AML-193 (cell line): ENCODE measurements at regions not wholly inside any gene's neighbourhood (a gene's known extent, or its start where the extent isn't known, plus 50 kb on each side); places are given as distances from the start of the nearest gene placed in this dataset.

ENCODE experiments used
- DNase-seq, 2 experiments: peaks; one replicate each; lab custom pipeline; 2025; lab: John Stamatoyannopoulos, UW

DNA sequence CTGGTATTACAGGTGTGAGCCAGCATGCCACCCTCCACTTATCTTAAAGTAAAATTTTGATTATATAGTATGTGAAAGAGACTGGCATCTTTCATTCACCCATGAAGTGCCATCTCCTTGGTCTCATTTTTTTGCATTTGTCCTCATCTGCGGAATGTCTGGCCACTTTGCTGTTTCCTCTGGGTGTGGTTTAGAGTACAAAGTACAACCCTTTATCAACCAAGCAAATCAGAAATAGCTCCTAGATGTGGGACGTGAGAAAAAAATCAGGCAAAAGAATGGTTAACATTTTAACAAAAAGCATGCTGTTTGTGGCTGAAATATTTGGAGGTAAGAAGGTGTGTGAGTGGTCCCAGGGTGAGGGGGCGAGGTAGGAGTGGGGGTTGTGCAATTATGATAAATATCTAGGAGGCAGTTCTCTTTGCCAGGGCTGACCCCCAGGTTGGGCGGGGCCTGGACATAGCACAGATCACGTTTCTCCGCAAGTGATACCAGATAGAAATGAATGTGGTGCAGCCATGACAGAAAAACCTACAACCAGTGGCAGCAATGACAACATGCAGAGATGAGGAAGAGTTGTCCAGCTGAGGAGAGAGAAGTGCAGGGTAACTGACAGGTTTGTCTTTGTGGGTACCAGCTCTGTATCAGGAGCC lies 115.8 kb upstream of the SERTAD2 start:
- no peak for DNase-seq

DNA sequence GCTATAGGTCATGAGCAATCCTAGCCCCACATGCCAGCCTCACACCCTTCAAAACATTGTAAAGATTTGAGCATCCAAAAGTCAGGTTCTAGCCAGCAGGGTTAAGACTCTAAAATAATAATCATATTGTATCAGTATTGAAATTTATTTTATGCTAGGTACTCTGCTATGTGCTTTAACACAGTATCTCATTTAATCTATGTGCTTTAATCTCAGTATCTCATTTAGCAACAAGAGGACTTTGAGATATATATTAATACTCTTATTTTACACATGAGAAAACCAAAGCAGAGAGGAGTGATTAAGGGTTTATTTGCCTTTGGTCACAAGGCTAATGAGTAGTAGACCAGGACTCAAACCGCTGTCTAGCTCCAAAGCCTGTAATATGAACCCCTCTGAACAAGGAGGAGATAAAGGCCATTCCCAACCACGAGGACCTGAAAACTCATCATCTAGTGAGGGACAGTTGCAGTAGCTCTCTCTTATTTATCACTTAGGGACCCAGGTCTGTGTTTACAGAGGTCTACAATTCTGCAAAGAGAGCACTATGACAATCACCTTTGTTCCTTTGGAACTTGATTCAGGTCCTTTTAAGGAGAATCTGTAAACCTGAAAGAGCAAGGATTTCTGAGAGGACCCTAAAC lies 116.5 kb upstream of the SERTAD2 start:
- no peak for DNase-seq

DNA sequence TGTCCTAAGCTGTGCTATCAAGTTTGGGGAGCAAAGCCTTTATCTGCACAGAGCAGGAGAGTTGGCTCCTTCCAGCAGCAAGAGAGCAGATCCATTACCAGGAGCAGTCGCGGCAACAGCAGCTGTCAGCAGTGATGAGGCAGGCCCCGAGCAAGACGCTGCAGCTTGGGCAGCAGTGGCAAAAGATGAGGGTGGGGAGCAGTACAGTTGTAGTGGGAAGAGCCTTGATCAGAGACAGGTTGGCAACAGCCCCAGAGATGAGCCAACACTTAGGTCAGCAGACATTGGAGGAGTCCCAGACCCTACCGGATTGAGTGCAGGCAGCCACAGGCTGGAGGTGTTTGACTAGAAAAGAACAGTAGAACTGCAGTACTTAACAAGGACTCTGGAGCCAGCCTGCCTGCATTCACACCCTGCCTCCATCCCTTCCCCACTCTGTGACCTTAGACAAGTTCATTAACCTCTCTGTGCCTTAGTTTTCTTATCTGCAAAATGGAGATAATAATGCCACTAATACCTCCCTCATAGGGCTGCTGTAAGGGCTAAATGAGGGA lies 117.1 kb upstream of the SERTAD2 start:
- DNase-seq = no peak

DNA sequence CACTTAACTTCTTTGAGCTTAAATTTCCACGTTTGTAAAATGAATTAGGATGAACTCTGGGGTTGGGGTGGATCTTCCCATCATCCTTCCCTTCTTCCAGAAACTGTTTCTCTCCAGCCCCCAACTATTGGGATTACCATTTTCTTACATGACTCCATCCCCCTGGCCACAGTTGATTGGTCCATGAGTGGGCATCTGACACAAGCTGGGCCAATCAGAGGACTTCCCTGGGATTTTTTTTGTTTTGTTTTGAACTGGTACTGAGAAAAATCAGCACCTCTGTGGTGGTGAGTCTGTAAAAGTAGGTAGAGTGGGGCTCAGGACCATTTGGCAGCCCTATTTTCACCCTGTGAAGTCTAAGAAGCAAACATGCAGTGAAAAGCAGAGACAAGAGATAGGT lies 118.0 kb upstream of the SERTAD2 start:
- no peak for DNase-seq

DNA sequence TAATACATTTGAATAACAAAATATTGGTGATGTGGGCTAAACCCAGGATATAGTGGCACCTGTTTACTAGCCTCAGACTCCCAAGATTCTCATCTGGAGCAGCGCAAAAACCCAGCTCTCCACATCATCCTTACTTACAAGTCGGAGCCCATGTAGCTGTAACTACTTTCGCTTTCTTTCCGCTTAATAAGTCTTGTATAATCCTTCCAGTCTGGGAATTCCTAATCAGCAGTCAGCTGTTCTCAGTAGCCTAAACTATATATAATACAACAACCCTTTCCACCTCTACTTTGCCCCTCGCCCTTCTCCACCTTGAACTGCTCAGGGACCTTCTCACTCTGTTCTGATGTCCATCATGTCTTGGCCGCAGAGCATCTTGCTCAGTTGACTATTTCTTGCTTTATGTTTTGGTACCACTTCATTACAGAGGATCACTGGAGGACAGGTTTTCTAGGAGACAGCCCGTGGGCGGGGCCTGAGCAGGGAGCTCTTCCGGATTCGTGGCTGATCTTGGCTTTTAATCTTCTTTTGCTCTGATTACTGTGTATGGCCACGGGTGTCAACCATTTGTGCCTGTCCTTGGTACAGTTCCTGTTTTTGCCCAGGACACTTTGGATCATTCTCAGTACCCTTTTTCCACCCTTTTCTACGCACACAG lies 119.9 kb upstream of the SERTAD2 start:
- DNase-seq = no peak

DNA sequence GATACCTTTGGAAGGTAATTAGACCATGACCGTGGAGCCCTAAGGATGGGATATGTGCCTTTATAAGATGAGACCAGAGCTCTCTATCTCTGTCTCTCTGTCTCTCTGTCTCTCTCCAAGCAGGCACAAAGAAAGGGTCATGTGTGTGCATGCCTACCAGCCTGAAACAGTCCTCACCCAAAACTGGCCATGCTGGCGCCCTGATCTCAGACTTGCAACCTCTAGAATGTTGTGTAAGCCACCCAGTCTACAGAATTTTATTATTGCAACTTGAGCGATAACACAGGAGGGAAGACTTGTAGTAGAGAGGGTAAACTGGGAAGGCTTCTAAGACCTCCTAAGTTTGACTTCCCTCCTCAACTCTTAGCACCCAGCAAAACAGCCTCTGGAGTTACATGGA lies 124.1 kb upstream of the SERTAD2 start:
- DNase-seq = no peak

DNA sequence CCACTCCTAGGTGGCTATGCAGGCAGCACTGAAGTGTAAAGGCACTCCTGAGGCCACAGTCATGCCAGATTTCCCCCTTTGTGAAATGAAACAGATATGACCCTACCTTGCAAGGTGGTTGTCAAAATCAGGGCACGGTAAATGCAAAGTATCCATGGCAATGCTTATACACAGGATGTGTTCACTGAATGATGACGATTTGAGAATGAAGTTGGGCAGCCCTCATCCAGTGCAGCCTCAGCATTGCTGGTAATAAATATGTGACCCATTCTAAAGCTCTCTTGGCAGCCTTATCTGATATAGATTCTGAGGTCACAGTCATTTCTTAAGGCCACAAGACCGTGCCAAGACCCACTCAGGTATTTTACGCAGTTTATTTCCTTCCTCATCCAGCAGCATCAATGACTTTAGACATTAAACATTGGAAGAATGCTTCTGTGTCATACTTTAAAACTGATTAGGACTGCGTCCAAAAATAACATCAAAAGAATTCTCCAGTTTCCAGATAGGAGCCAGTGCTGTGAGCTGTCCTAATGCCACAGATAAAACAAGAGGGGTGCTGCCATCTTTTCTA lies 125.5 kb upstream of the SERTAD2 start:
- no peak for DNase-seq

DNA sequence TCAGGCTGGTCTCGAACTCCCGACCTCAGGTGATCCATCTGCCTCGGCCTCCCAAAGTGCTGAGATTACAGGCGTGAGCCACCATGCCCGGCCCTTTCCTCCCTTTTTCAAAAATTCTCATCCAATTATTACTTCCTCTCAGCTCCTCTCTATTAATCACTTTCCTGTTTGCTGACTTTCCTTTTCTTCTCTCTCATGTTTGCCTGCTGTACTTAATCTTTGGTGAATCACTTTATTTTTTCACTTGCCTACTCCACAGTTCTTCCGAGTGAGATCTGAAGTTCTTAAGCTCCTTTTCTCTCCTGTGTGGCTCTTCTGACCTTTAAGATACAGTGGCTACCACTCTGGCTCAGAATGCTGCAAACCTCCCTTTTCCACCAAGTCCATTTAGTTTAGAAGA lies 126.3 kb upstream of the SERTAD2 start:
- no peak for DNase-seq

DNA sequence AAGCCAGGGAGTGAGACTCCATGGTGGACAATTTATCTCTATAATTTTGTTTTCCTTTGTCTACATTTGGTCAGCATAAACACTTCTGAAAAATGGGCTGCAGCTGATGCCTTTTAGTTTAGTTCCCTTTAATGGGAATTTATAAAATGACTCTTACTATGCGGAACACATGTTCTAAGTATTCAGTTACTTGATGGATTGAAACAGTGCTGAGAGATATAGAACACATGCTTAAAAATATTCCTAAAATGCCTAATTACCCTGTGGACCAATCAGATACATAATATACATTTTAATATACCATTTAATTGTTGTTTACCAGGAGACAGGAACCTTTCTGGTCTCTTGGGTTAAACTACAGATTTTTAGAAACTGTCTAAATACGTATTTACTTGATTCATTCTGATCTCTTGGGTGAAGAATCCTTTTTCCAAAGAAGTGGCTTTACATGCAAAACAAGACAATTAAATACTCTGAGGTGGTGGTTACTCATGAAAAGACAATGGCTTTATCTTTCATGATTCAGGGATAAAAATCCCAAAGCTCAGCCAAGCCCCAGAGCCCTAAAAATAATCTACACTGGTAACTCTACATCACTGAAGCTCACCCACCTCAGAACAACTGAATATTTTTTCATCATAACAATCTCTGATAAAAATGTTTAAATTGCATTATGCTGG lies 128.1 kb upstream of the SERTAD2 start:
- no peak for DNase-seq

DNA sequence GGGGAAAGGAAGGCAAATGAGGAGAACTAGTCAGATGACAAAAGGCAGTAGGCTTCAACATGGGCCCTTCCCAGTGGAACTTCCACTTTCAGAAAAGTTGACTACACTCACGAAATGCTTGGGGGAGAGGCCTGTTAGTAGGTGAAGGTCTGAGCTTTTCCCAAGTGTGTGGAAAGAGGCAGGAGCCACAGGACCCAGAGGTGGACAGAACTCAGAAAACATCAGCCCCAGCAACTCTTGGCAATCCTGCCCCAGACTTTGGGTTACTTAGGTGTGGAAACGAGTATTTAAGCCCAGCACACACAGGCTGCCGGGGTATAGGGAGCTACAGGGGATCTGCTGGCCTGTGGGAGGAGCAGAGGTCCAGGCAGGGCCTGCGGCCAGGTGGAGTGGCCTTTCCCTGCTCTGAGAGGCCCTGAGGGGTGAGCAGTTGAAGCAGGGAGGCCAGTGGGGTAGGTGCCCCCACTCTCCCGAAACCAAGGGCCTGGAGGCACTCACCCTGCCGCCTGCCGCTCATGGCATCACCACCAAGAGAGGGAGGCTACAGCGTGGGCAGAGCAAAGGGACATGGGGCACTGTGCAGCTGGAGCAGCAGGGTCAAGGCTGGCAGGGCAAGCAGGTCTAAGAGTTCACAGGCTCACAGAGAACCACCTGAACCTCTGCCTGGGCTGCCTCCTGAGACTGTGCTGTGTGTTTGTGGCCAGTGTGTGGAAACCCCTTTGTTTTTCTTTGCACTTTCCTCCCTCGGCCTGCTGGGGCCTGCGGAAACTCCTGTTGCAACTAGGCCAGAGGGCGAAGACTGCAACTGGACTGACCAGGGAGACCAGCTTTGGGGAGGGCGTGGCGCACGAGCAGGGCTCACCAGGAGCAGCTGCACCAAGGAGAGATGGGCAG lies 130.7 kb upstream of the SERTAD2 start:
- DNase-seq = no peak

DNA sequence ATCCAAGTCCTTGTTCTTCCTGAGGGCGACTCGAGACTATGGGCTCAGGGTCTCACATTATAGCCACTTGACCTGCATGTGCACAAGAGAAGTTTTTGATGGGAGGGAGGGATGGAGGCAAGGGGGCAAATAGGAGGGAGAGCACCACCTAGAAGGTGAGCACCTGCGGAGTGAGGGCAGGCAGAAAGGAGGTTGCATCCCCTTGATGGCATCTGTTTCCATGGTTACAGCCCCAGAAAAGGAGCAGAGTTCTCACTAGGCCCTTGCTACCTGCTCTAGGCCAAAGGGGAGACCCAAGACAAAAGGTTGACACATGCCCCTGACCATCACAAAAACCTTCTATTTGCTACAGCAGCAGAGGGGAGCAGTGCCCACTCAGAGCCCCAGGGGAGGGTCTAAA lies 131.5 kb upstream of the SERTAD2 start:
- DNase-seq = no peak

DNA sequence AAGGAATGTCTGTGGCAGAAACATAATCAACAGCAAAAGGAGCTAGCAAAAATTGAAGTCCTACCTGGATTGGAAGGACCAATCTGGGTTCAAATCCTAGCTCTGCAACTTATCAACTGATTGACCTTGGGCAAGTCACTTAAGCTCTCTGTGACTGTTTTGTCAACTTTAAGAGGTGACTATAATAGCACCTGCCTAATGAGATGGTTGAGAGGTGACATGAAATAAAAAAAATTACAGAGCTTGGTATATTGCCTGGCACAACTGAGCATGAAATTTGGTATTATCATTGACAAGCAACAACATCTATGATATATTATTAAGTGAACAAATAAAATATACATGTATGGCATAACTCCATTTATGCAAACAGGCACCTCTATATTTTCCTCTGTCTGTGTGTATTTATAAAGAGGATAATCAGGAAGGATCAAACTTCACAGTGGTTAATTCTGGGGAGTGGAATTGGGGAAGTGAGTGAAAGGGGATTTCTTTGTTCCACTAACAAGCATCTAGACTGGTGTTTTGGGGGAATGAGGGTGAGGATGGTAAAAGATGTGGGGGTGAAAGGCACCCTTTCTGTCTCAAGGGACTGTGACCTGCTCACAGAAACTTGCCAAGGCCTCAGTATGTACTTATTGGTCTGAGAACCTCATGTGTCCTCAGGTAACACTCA lies 132.8 kb upstream of the SERTAD2 start:
- DNase-seq = no peak

DNA sequence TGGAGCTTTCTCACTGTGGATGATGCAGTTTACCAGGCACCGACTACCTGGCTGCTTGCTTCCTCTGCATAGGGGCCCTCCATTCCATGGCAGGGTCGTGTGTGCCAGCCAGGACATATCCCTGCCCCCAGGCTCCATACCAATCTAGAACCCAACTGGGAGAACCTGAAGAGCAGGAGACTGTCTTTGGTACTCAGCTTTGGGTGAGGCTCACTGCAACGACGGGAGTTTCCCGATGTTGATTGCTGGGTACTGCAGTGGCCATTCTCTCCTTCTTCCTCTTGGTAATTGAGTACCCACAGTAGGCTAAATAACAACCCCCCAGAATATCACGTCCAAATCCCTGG lies 133.3 kb upstream of the SERTAD2 start:
- DNase-seq = no peak

DNA sequence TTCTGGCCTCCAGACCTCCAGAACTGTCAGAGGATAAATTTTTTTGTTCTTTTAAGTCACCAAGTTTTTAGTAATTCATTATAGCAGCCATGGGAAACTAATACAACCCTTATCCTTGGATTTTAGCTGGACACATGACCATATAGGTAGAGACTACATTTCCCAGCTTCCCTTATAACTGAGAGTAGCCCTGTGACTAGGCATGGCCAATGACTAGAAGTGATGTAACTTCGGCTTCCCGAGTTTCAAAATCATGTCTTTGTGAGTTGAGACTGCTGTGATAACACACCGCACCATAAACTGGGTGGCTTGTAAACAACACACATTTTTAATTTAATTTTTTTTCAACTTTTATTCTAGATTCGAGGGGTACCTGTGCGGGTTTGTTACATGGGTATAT lies 134.0 kb upstream of the SERTAD2 start:
- no peak for DNase-seq

DNA sequence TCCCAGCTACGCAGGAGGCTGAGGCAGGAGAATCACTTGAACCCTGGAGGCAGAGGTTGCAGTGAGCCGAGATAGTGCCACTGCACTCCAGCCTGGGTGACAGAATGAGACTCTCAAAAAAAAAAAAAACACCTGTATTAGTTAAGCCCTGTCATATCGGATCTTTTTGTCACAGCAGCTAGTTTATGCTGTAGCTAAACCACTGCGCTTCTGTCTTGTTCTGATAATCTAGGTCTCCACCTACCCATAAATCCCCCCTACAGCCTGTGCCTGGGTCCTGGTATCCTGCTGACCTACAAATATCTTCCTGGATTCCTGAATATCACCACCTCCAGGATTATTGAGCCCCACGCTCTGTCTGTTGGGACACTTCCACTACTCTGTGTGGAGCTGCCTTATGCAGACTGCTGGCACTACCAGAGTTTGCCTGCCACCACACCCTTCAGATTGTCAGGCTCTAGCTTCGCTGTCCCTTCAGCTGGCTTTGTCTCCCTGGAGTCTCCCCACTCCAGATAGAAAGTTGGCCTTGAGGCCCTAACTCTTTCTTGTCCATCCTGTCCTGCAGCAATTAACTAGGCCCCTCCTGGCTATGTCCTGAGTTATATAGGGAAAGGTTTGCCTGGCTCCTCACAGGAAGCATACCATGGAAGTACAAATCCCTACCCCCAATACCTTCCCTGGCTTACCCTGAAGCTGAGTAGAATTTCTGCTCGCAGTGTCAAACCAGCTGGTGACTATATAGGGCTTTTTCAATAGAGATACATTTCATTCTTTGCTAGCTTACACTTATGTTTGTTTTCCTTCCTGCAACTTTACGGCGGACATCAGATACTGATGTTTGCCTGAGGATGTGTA lies 136.0 kb upstream of the SERTAD2 start:
- no peak for DNase-seq

DNA sequence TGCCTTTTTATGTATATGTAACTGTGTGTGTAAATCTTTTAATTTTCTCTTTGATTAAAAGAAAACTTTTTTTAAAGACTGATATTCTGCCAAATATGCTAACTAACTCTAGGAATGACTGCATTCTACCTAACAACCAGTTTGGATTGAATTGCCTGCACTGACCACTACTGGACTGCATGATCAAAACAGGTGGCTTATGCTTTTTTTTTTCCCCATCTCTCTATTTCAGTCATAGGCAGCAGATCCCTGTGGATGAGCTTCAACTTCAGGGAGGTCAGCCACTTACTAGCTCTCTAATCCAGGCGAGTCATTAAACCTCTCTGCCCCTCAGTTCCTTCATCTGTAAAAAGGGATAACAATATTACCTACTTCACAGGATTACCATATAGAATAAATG lies 138.6 kb upstream of the SERTAD2 start:
- no peak for DNase-seq

DNA sequence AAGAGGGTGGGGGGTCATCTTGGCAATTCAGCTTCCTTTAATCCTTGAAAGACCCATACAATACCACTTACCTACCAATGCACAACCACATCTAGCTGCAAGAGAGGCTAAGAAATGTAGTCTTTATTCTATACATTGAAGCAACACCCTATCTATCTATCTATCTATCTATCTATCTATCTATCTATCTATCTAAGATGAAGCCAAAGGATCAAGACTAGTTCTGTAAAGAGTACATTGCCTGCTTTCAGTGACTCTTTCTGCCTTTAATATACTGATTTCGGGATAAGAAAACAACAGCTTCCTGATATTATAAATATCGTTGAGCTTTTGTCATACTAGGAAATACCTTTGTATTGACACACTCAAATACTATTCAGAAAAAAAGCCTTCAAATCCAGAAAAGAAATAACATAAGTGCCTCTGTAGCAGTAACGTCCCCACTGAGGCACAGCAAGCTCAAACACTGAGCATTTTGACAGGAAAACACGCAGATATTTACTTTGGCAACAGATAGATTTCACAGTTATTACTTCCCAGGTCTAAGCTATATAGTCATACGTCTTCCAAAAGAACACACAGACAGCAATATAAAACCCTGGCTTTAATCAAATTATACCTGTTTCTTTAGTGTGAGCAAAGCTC lies 139.4 kb upstream of the SERTAD2 start:
- DNase-seq = no peak

DNA sequence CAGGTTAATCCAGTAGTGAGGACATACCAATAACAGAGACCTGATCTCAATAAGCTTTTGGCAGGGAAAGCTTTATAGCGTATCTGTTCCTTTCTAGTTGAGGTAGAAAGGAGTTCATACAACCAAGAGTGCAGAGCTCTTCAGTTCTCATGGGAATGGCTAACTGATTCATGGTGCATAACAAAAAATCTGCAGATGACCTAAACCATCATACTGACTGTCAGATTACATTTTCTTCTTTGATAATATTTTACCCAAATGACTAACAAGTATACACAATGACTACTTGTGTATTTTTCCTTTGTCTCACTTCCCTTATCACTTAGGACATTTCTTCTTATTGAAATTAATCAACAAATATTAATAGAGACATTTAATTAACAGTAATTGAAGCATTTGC lies 140.0 kb upstream of the SERTAD2 start:
- DNase-seq = no peak

DNA sequence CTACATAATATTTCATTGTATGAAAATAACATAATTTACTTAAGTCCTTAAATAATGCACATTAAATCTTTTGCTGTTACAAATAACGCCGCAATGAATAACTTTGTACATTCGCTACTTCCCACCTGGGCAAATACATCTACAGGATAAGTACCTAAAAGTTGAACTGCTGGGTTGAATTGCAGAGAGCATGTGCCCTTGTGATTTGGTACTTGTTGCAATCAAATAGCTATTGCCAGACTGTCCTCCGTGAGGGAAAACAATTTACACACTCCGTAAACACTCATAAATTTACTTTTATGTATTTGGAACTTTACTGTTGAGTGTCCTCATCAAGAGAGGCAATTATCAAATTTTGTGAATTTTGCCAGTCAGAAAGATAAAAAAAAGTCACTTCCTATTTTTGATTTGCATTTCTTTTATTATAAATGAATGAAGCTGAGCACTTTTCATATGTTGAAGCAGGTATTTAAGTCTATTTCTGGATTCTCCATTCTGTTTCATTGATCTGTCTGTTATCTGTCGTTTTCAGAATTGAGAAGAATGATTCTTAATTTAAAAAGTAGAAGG lies 140.8 kb upstream of the SERTAD2 start:
- no peak for DNase-seq
